Mesothelial cell of epicardium (in vitro differentiated cells): ENCODE measurements at regions not wholly inside any gene's neighbourhood (a gene's known extent, or its start where the extent isn't known, plus 50 kb on each side); places are given as distances from the start of the nearest gene placed in this dataset.
"Not testable (repeated sequence)": the region's sequence is repeated elsewhere in the genome, so short reads cannot be mapped to it uniquely, and the experiment has no call there.

Source experiments
- DNase-seq, 2 experiments: peaks; one replicate each; pipeline ENCODE4 v3.0.0; 2021; ENCODE audit warnings: low spot score in 2 of 2; ENCODE audit not compliant: unreplicated experiment in 2 of 2
- H3K27ac Mint-ChIP-seq: 2 replicates; pipeline ENCODE4 v1.8.0; 2021; ENCODE audit warnings: mixed read lengths
- H3K27me3 Mint-ChIP-seq: 2 replicates; pipeline ENCODE4 v1.8.0; 2021; ENCODE audit warnings: low read depth, mixed read lengths
- H3K36me3 Mint-ChIP-seq: 2 replicates; pipeline ENCODE4 v1.8.0; 2021; ENCODE audit warnings: mixed read lengths
- H3K4me1 Mint-ChIP-seq: 2 replicates; pipeline ENCODE4 v1.8.0; 2021; ENCODE audit warnings: mixed read lengths
- H3K4me3 Mint-ChIP-seq: 2 replicates; pipeline ENCODE4 v1.8.0; 2021; ENCODE audit warnings: mild to moderate bottlenecking, moderate library complexity, mixed read lengths
- H3K9me3 Mint-ChIP-seq: 2 replicates; pipeline ENCODE4 v1.8.0; 2021; ENCODE audit warnings: mixed read lengths
- CTCF ChIP-seq: fragments of 200-600 bp; sonication (generic); IDR thresholded peaks from one replicate; pipeline ENCODE4 v1.5.0; 2021; ENCODE audit warnings: antibody characterized with exemption; ENCODE audit not compliant: unreplicated experiment

GRCh38 chr5:104024538-104024937 lies 461.9 kb upstream of the NUDT12 start:
- Mint-ChIP-seq H3K27me3 (no peaks in the 10 kb centered on the region), H3K9me3 (peaks cover 22% of the 10 kb centered on the region), H3K36me3 (no peaks in the 10 kb centered on the region), H3K4me1 (no peaks in the 10 kb centered on the region), H3K4me3 (no peak overlapping the region), H3K27ac (no peak overlapping the region)
- no peak for DNase-seq
- TF ChIP-seq CTCF: no peak

- Mint-ChIP-seq H3K9me3 (peaks cover 28% of the 10 kb centered on the region), H3K36me3 (no peaks in the 10 kb centered on the region), H3K4me3 (no peak overlapping the region), H3K4me1 (no peaks in the 10 kb centered on the region), H3K27ac (no peak overlapping the region), H3K27me3 (no peaks in the 10 kb centered on the region)
- TF ChIP-seq CTCF: no peak
- no peak for DNase-seq
These were observed 461.1 kb upstream of the NUDT12 start for GRCh38 chr5:104023739-104024138.

GRCh38 chr5:104019956-104020355 lies 457.4 kb upstream of the NUDT12 start:
- Mint-ChIP-seq H3K4me3 (no peak overlapping the region), H3K9me3 (peaks cover 30% of the 10 kb centered on the region), H3K27me3 (no peaks in the 10 kb centered on the region), H3K4me1 (no peaks in the 10 kb centered on the region), H3K36me3 (peaks cover 5% of the 10 kb centered on the region), H3K27ac (no peak overlapping the region)
- no peak for TF ChIP-seq CTCF
- no peak for DNase-seq

- no peak for DNase-seq
- H3K36me3 Mint-ChIP-seq: peaks cover 5% of the 10 kb centered on the region
- TF ChIP-seq CTCF: no peak
- H3K4me1 Mint-ChIP-seq: no peaks in the 10 kb centered on the region
- H3K4me3 Mint-ChIP-seq: no peak overlapping the region
- H3K27ac Mint-ChIP-seq: no peak overlapping the region
- H3K9me3 Mint-ChIP-seq: peaks cover 30% of the 10 kb centered on the region
- H3K27me3 Mint-ChIP-seq: no peaks in the 10 kb centered on the region
These were observed 455.7 kb upstream of the NUDT12 start for GRCh38 chr5:104018299-104018698.

- no peak for TF ChIP-seq CTCF
- peaks cover 4% of the 10 kb centered on the region for H3K4me1 Mint-ChIP-seq
- no peak overlapping the region for H3K27ac Mint-ChIP-seq
- no peak for DNase-seq
- peaks cover 30% of the 10 kb centered on the region for H3K9me3 Mint-ChIP-seq
- H3K4me3 Mint-ChIP-seq: no peak overlapping the region
- peaks cover 5% of the 10 kb centered on the region for H3K36me3 Mint-ChIP-seq
- no peaks in the 10 kb centered on the region for H3K27me3 Mint-ChIP-seq
These were observed 454.1 kb upstream of the NUDT12 start for GRCh38 chr5:104016646-104017045.

GRCh38 chr5:104015765-104016164 lies 453.2 kb upstream of the NUDT12 start:
- DNase-seq: no peak
- H3K4me1 Mint-ChIP-seq: peaks cover 7% of the 10 kb centered on the region
- H3K27me3 Mint-ChIP-seq: no peaks in the 10 kb centered on the region
- no peak for TF ChIP-seq CTCF
- no peak overlapping the region for H3K4me3 Mint-ChIP-seq
- H3K36me3 Mint-ChIP-seq: peaks cover 5% of the 10 kb centered on the region
- no peak overlapping the region for H3K27ac Mint-ChIP-seq
- peaks cover 30% of the 10 kb centered on the region for H3K9me3 Mint-ChIP-seq

- not testable (repeated sequence) for H3K9me3 Mint-ChIP-seq, H3K27ac Mint-ChIP-seq, H3K4me1 Mint-ChIP-seq, H3K27me3 Mint-ChIP-seq, DNase-seq, H3K36me3 Mint-ChIP-seq, H3K4me3 Mint-ChIP-seq
These were observed 440.2 kb upstream of the NUDT12 start for GRCh38 chr5:104002783-104003182.
